CD14-positive monocyte (primary cell): ENCODE measurements at regions not wholly inside any gene's neighbourhood (a gene's known extent, or its start where the extent isn't known, plus 50 kb on each side); places are given as distances from the start of the nearest gene placed in this dataset.

Source experiments
- DNase-seq, 3 donors: peaks; one replicate each; pipeline ENCODE4 v3.0.0-alpha.2; 2011 to 2022
- H2AFZ ChIP-seq: 2 replicates; pipeline ENCODE4 v1.6.0; 2012; ENCODE audit warnings: mild to moderate bottlenecking, low read depth, low read length, inconsistent platforms; ENCODE audit not compliant: insufficient read depth, poor library complexity, severe bottlenecking
- H3K27ac ChIP-seq, 2 donors: 1 replicate in 1 of 2; 2 replicates in 1 of 2; pipeline ENCODE4 v1.5.1; 2012 to 2013; ENCODE audit warnings: low read length in 2 of 2, control low read depth in 1 of 2, inconsistent platforms in 1 of 2, low read depth in 1 of 2, mild to moderate bottlenecking in 1 of 2
- H3K27me3 ChIP-seq, 2 donors: one replicate each; pipeline versions ENCODE4 v1.6.0 to v1.6.1; 2011 to 2013; ENCODE audit warnings: low read length in 2 of 2; ENCODE audit not compliant: control insufficient read depth in 2 of 2, insufficient read depth in 2 of 2
- H3K36me3 ChIP-seq, 2 donors: replicated peaks in 1 of 2; 1 replicate in 1 of 2; 2 replicates in 1 of 2; pipeline versions ENCODE4 v1.5.1 to v1.6.1; 2012 to 2013; ENCODE audit warnings: low read length in 2 of 2, control low read depth in 1 of 2, inconsistent platforms in 1 of 2, mild to moderate bottlenecking in 1 of 2; ENCODE audit not compliant: insufficient read depth in 2 of 2, control insufficient read depth in 1 of 2
- H3K4me1 ChIP-seq, 2 donors: 1 replicate in 1 of 2; 2 replicates in 1 of 2; pipeline versions ENCODE4 v1.5.1 to v1.6.1; 2012 to 2013; ENCODE audit warnings: low read length in 2 of 2, control low read depth in 1 of 2, inconsistent platforms in 1 of 2, mild to moderate bottlenecking in 1 of 2, moderate library complexity in 1 of 2; ENCODE audit not compliant: insufficient read depth in 2 of 2, control insufficient read depth in 1 of 2
- H3K4me2 ChIP-seq: replicated peaks from 2 replicates; pipeline ENCODE3; 2012; ENCODE audit warnings: low read length, moderate library complexity, mild to moderate bottlenecking; ENCODE audit not compliant: poor library complexity, severe bottlenecking; ENCODE audit errors: extremely low read depth
- H3K4me3 ChIP-seq, 3 experiments: fragments of 200-600 bp in 1 of 3; sonication (generic) in 1 of 3; replicated peaks in 1 of 3; 1 replicate in 2 of 3; 2 replicates in 1 of 3; pipeline ENCODE4 v1.5.1; 2011 to 2013; ENCODE audit warnings: low read length in 3 of 3, mild to moderate bottlenecking in 3 of 3, control low read depth in 2 of 3, low read depth in 2 of 3, inconsistent platforms in 1 of 3, moderate library complexity in 1 of 3
- H3K79me2 ChIP-seq: 2 replicates; pipeline ENCODE4 v1.6.0; 2012; ENCODE audit warnings: mild to moderate bottlenecking, control low read depth, inconsistent platforms, low read length, moderate library complexity; ENCODE audit not compliant: insufficient read depth
- H3K9ac ChIP-seq: 2 replicates; pipeline ENCODE4 v1.6.0; 2017; ENCODE audit warnings: low read length, mild to moderate bottlenecking; ENCODE audit not compliant: insufficient read depth, poor library complexity, severe bottlenecking
- H3K9me3 ChIP-seq, 2 donors: replicated peaks in 1 of 2; 1 replicate in 1 of 2; 2 replicates in 1 of 2; pipeline versions ENCODE4 v1.5.1 to v1.6.1; 2012 to 2013; ENCODE audit warnings: low read length in 2 of 2, control low read depth in 1 of 2; ENCODE audit not compliant: control insufficient read depth in 1 of 2, insufficient read depth in 1 of 2
- H4K20me1 ChIP-seq: 2 replicates; pipeline ENCODE4 v1.6.0; 2012; ENCODE audit warnings: mild to moderate bottlenecking, low read length, control low read depth, moderate library complexity; ENCODE audit not compliant: insufficient read depth
- H3K27ac Mint-ChIP-seq, 7 donors: one replicate each; pipeline ENCODE4 v1.8.0; 2020; ENCODE audit warnings: mild to moderate bottlenecking in 7 of 7, mixed read lengths in 7 of 7, moderate library complexity in 6 of 7, inconsistent platforms in 2 of 7
- H3K27me3 Mint-ChIP-seq, 3 donors: one replicate each; pipeline ENCODE4 v1.8.0; 2021 to 2022; ENCODE audit warnings: low read depth in 3 of 3, mild to moderate bottlenecking in 3 of 3, mixed read lengths in 3 of 3, moderate library complexity in 3 of 3, inconsistent platforms in 1 of 3
- H3K36me3 Mint-ChIP-seq, 2 donors: one replicate each; pipeline ENCODE4 v1.8.0; 2020; ENCODE audit warnings: mixed read lengths in 2 of 2, inconsistent platforms in 1 of 2, mild to moderate bottlenecking in 1 of 2
- H3K4me1 Mint-ChIP-seq: one replicate; pipeline ENCODE4 v1.8.0; 2020; ENCODE audit warnings: mild to moderate bottlenecking, mixed read lengths
- H3K4me3 Mint-ChIP-seq, 2 donors: one replicate each; pipeline ENCODE4 v1.8.0; 2020; ENCODE audit warnings: mild to moderate bottlenecking in 2 of 2, mixed read lengths in 2 of 2, moderate library complexity in 1 of 2
- H3K9me3 Mint-ChIP-seq, 7 donors: one replicate each; pipeline ENCODE4 v1.8.0; 2020 to 2022; ENCODE audit warnings: mixed read lengths in 7 of 7, mild to moderate bottlenecking in 6 of 7, moderate library complexity in 6 of 7, inconsistent platforms in 2 of 7
- CTCF ChIP-seq: fragments of 200-600 bp; IDR thresholded peaks from one replicate; pipeline ENCODE4 v1.8.0; 2022; ENCODE audit warnings: antibody characterized with exemption, mild to moderate bottlenecking
- WGBS: methylation state at CpG from one replicate; pipeline ENCODE4 v1.1.5; 2013; ENCODE audit warnings: missing lambda C conversion rate; ENCODE audit not compliant: insufficient coverage; 5-methylcytosine and 5-hydroxymethylcytosine counted together
- intact Hi-C, 2 donors: fragments of 100-400 bp; cut with micrococcal nuclease; formaldehyde crosslinking; loops; one replicate each; pipeline versions ENCODE4 v1.15.0 to v1.15.1; 2023

DNA sequence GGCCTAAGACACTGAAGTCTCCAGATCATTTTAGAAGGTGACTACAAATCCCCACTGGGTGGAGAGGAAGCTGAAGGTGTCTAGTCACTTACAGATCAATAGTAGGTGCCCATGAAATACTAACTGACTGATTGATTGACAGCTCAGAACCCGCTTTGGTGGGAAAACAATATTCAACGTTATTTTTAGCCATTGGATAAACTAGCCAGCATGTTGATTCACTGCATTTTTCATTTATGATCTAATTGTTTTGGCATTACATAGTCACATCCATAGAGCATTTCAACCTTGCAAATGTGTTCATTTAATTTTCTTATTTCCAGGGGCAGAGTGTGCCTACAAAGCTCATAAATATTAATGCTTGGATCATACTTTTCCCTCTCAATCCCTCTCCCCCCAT lies 162.3 kb downstream of the MREG start:
- H2AFZ ChIP-seq: no peak overlapping the region
- no peaks in the 10 kb centered on the region for H4K20me1 ChIP-seq
- peaks cover 0 to 3% of the 10 kb centered on the region in 2 donors for H3K36me3 Mint-ChIP-seq
- peaks cover 24 to 27% of the 10 kb centered on the region in 2 donors for H3K9me3 ChIP-seq
- peaks cover 23% of the 10 kb centered on the region for H3K4me1 Mint-ChIP-seq
- H3K27me3 Mint-ChIP-seq: peaks cover 0 to 2% (median 0%) of the 10 kb centered on the region in 3 donors
- no peak overlapping the region for H3K4me3 Mint-ChIP-seq
- intact Hi-C loops: no loop called here
- H3K27ac ChIP-seq: no peak overlapping the region
- no peak overlapping the region for H3K27ac Mint-ChIP-seq
- H3K9ac ChIP-seq: no peak overlapping the region
- no peak for TF ChIP-seq CTCF
- no peak for DNase-seq
- H3K27me3 ChIP-seq: no peaks in the 10 kb centered on the region
- H3K4me3 ChIP-seq: no peak overlapping the region
- H3K4me1 ChIP-seq: peaks cover 21 to 22% of the 10 kb centered on the region in 2 donors
- no peaks in the 10 kb centered on the region for H3K79me2 ChIP-seq
- no peaks in the 10 kb centered on the region for H3K36me3 ChIP-seq
- H3K4me2 ChIP-seq: no peak overlapping the region
- 100% methylated on average over 2 of the region's 2 CpGs for WGBS
- peaks cover 15 to 23% (median 19%) of the 10 kb centered on the region in 7 donors for H3K9me3 Mint-ChIP-seq

GRCh38 chr2:215850380-215850779 lies 163.0 kb downstream of the MREG start:
- Histone ChIP-seq H2AFZ (no peak overlapping the region), H3K9me3 (peaks cover 24 to 27% of the 10 kb centered on the region in 2 donors), H4K20me1 (no peaks in the 10 kb centered on the region), H3K4me1 (peaks cover 28 to 29% of the 10 kb centered on the region in 2 donors), H3K36me3 (no peaks in the 10 kb centered on the region), H3K27me3 (no peaks in the 10 kb centered on the region), H3K27ac (no peak overlapping the region), H3K4me2 (no peak overlapping the region), H3K9ac (no peak overlapping the region), H3K4me3 (no peak overlapping the region), H3K79me2 (no peaks in the 10 kb centered on the region)
- H3K27me3 Mint-ChIP-seq: peaks cover 0 to 2% (median 0%) of the 10 kb centered on the region in 3 donors
- DNase-seq: no peak
- peaks cover 12 to 23% (median 19%) of the 10 kb centered on the region in 7 donors for H3K9me3 Mint-ChIP-seq
- TF ChIP-seq CTCF: no peak
- no peak overlapping the region for H3K4me3 Mint-ChIP-seq
- intact Hi-C loops: no loop called here
- peaks cover 0 to 3% of the 10 kb centered on the region in 2 donors for H3K36me3 Mint-ChIP-seq
- 100% methylated on average over 1 of the region's 4 CpGs for WGBS
- H3K27ac Mint-ChIP-seq: no peak overlapping the region
- peaks cover 28% of the 10 kb centered on the region for H3K4me1 Mint-ChIP-seq
